ENCODE measurements at regions not wholly inside any gene's neighbourhood (a gene's known extent, or its start where the extent isn't known, plus 50 kb on each side); places are given as distances from the start of the nearest gene placed in this dataset.

GRCh38 chr2:133661392-133661791, 93.1 kb upstream of the NCKAP5 start:
- no peak overlapping the region for H3K4me3 ChIP-seq (replicated peaks; ENCODE audit: low read depth, low read length)
- no peak for TF ChIP-seq CTCF (IDR thresholded peaks at IDR 0.05; ENCODE audit: low read length, missing control alignments)
- DNase-seq (ENCODE audit: low read depth) = no peak

GRCh38 chr2:133666621-133667020, 98.4 kb upstream of the NCKAP5 start:
- no peak for TF ChIP-seq CTCF (IDR thresholded peaks at IDR 0.05; ENCODE audit: low read length, missing control alignments)
- no peak overlapping the region for H3K4me3 ChIP-seq (replicated peaks; ENCODE audit: low read depth, low read length)
- DNase-seq (ENCODE audit: low read depth) = no peak

- no peak overlapping the region for H3K4me3 ChIP-seq (replicated peaks; ENCODE audit: low read depth, low read length)
- DNase-seq (ENCODE audit: low read depth) = peak; percentile 38
- no peak for TF ChIP-seq CTCF (IDR thresholded peaks at IDR 0.05; ENCODE audit: low read length, missing control alignments)
Observed at GRCh38 chr2:133667085-133667484, 98.8 kb upstream of the NCKAP5 start.

- TF ChIP-seq CTCF (IDR thresholded peaks at IDR 0.05; ENCODE audit: low read length, missing control alignments) = no peak
- no peak overlapping the region for H3K4me3 ChIP-seq (replicated peaks; ENCODE audit: low read depth, low read length)
- no peak for DNase-seq (ENCODE audit: low read depth)
Observed at GRCh38 chr2:133667968-133668367, 99.7 kb upstream of the NCKAP5 start.

GRCh38 chr2:133668547-133668946, 100.3 kb upstream of the NCKAP5 start:
- H3K4me3 ChIP-seq (replicated peaks; ENCODE audit: low read depth, low read length) = no peak overlapping the region
- no peak for TF ChIP-seq CTCF (IDR thresholded peaks at IDR 0.05; ENCODE audit: low read length, missing control alignments)
- no peak for DNase-seq (ENCODE audit: low read depth)

GRCh38 chr2:133673305-133673905, 105.1 kb upstream of the NCKAP5 start:
- TF ChIP-seq CTCF (IDR thresholded peaks at IDR 0.05; ENCODE audit: low read length, missing control alignments) = no peak
- H3K4me3 ChIP-seq (replicated peaks; ENCODE audit: low read depth, low read length) = no peak overlapping the region
- no peak for DNase-seq (ENCODE audit: low read depth)

GRCh38 chr2:133674066-133674432, 105.8 kb upstream of the NCKAP5 start:
- TF ChIP-seq CTCF (IDR thresholded peaks at IDR 0.05; ENCODE audit: low read length, missing control alignments) = no peak
- DNase-seq (ENCODE audit: low read depth) = no peak
- no peak overlapping the region for H3K4me3 ChIP-seq (replicated peaks; ENCODE audit: low read depth, low read length)
